ENCODE measurements at regions not wholly inside any gene's neighbourhood (a gene's known extent, or its start where the extent isn't known, plus 50 kb on each side); places are given as distances from the start of the nearest gene placed in this dataset.

- Histone ChIP-seq H3K36me3 (no peaks in the 10 kb centered on the region), H3K4me1 (no peaks in the 10 kb centered on the region), H3K4me3 (no peak overlapping the region), H3K9me3 (no peaks in the 10 kb centered on the region), H3K27me3 (peaks cover 0 to 4% of the 10 kb centered on the region in 2 donors), H3K27ac (no peak overlapping the region)
- no peak for ATAC-seq
- no peak for TF ChIP-seq CTCF (IDR thresholded peaks at IDR 0.05)
- intact Hi-C loops (cut with DNase I): no loop called here
- no peak for DNase-seq
Observed at GRCh38 chr12:30191696-30192455, 408.1 kb upstream of the TMTC1 start.

GRCh38 chr12:30188602-30189326, 405.0 kb upstream of the TMTC1 start:
- no peaks in the 10 kb centered on the region for H3K36me3 ChIP-seq
- H3K9me3 ChIP-seq: no peaks in the 10 kb centered on the region
- DNase-seq: no peak
- no peaks in the 10 kb centered on the region for H3K27me3 ChIP-seq
- ATAC-seq: no peak
- no peak for TF ChIP-seq CTCF (IDR thresholded peaks at IDR 0.05)
- no peak overlapping the region for H3K4me3 ChIP-seq
- intact Hi-C loops (cut with DNase I): no loop called here
- no peak overlapping the region for H3K27ac ChIP-seq
- no peaks in the 10 kb centered on the region for H3K4me1 ChIP-seq

GRCh38 chr12:30187426-30187825, 403.7 kb upstream of the TMTC1 start:
- DNase-seq (no peak), ATAC-seq (no peak)
- Histone ChIP-seq H3K27me3 (no peaks in the 10 kb centered on the region), H3K4me3 (no peak overlapping the region), H3K9me3 (no peaks in the 10 kb centered on the region), H3K27ac (no peak overlapping the region), H3K4me1 (no peaks in the 10 kb centered on the region), H3K36me3 (no peaks in the 10 kb centered on the region)
- intact Hi-C loops (cut with DNase I): no loop called here
- TF ChIP-seq CTCF (IDR thresholded peaks at IDR 0.05): no peak

GRCh38 chr12:30181334-30181733, 397.6 kb upstream of the TMTC1 start:
- intact Hi-C loops (cut with DNase I): no loop called here

More at GRCh38 chr12:30181334-30181733, 397.6 kb upstream of the TMTC1 start:
- H3K36me3 ChIP-seq: no peaks in the 10 kb centered on the region
- ATAC-seq (no peak), DNase-seq (no peak)
- no peaks in the 10 kb centered on the region for H3K4me1 ChIP-seq
- H3K27ac ChIP-seq: no peak overlapping the region
- H3K9me3 ChIP-seq: no peaks in the 10 kb centered on the region
- no peak overlapping the region for H3K4me3 ChIP-seq
- H3K27me3 ChIP-seq: no peaks in the 10 kb centered on the region
- TF ChIP-seq CTCF (IDR thresholded peaks at IDR 0.05): no peak

Data from left lung (tissue), 4 donors.